GM23338 (cell line): ENCODE measurements at regions not wholly inside any gene's neighbourhood (a gene's known extent, or its start where the extent isn't known, plus 50 kb on each side); places are given as distances from the start of the nearest gene placed in this dataset.

Experiments used
- CREB1 ChIP-seq: fragments of 250-450 bp; sonication (Bioruptor Pico); IDR thresholded peaks from 2 replicates; pipeline ENCODE4 v1.5.0; 2020; ENCODE audit warnings: low read depth, mild to moderate bottlenecking, moderate library complexity
- CTCF ChIP-seq, 2 experiments: fragments of 200-600 bp in 1 of 2; sonication (generic) in 1 of 2; conservative IDR thresholded peaks; 2 replicates each; pipeline versions ENCODE4 v1.5.1 to v1.6.1; 2016 to 2017; ENCODE audit warnings: antibody characterized with exemption in 2 of 2, low read depth in 2 of 2, mild to moderate bottlenecking in 2 of 2, moderate library complexity in 1 of 2
- ETS1 ChIP-seq: IDR thresholded peaks from 2 replicates; pipeline ENCODE4 v1.6.1; 2016; ENCODE audit warnings: antibody characterized with exemption
- EZH2 ChIP-seq: fragments of 200-600 bp; sonication (generic); IDR thresholded peaks from one replicate; pipeline ENCODE4 v1.8.0; 2017; ENCODE audit warnings: antibody characterized with exemption, mild to moderate bottlenecking, low read depth; ENCODE audit not compliant: unreplicated experiment
- EZH2phosphoT487 ChIP-seq: fragments of 200-600 bp; sonication (generic); IDR thresholded peaks from one replicate; pipeline ENCODE4 v1.8.1; 2018; ENCODE audit warnings: antibody characterized with exemption; ENCODE audit not compliant: unreplicated experiment
- JUNB ChIP-seq: IDR thresholded peaks from one replicate; pipeline ENCODE4 v1.6.1; 2016; ENCODE audit warnings: antibody characterized with exemption; ENCODE audit not compliant: unreplicated experiment
- POLR2AphosphoS5 ChIP-seq: IDR thresholded peaks from 2 replicates; pipeline ENCODE4 v1.6.1; 2016; ENCODE audit warnings: antibody characterized with exemption, low read depth
- REST ChIP-seq: IDR thresholded peaks from one replicate; pipeline ENCODE4 v1.6.1; 2018; ENCODE audit warnings: antibody characterized with exemption; ENCODE audit not compliant: unreplicated experiment
- STAT1 ChIP-seq: IDR thresholded peaks from one replicate; pipeline ENCODE4 v1.6.1; 2016; ENCODE audit warnings: antibody characterized with exemption; ENCODE audit not compliant: unreplicated experiment
- ZNF331 ChIP-seq: fragments of 250-450 bp; sonication (Bioruptor Pico); IDR thresholded peaks from 2 replicates; pipeline ENCODE4 v1.5.0; 2020; ENCODE audit warnings: low read depth, mild to moderate bottlenecking, moderate library complexity
- ZNF462 ChIP-seq: fragments of 250-450 bp; sonication (Bioruptor Pico); IDR thresholded peaks from 2 replicates; pipeline ENCODE4 v1.5.0; 2020; ENCODE audit warnings: mild to moderate bottlenecking, moderate library complexity

- TF ChIP-seq CREB1 (CRISPR knock-in tag) (no peak), CTCF (conservative IDR thresholded peaks at IDR 0.05; ENCODE audit: low read depth in 2 of 2) (no peak), EZH2phosphoT487 (no peak), REST (no peak), POLR2AphosphoS5 (no peak), EZH2 (no peak), ZNF331 (no peak), JUNB (no peak), ETS1 (no peak), ZNF462 (CRISPR knock-in tag) (no peak), STAT1 (no peak)
Observed at GRCh38 chr15:49750553-49750952, 129.7 kb downstream of the DTWD1 start.
